ENCODE measurements at regions not wholly inside any gene's neighbourhood (a gene's known extent, or its start where the extent isn't known, plus 50 kb on each side); places are given as distances from the start of the nearest gene placed in this dataset.
"Not testable (repeated sequence)": the region's sequence is repeated elsewhere in the genome, so short reads cannot be mapped to it uniquely, and the experiment has no call there.

DNA sequence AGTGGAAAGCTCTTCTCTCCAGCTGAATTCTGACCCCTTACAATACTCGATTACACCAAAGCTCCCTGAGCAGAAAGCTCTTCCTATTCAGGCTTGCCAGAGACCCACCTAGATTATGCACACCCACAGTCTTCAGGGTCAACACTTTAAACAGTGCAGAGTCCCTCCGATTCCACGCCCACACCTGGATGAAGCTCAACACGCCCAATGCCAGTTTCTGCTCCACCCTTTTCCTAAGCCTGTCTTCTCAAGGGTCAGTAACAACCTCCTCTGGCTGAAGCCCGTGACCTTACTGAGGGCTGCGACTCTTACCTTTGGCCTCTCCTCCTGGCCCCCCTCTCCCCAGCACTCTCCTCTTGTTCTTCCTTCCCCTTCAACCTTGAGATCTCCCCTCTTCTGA is 492.0 kb upstream of the SALL3 start:
- no peak for DNase-seq (ENCODE audit: low read depth in 2 of 3, low spot score in 1 of 3)

- no peak for DNase-seq (ENCODE audit: low read depth in 2 of 3, low spot score in 1 of 3)
Observed at GRCh38 chr18:78492064-78492812, 487.4 kb upstream of the SALL3 start.

- no peak for DNase-seq (ENCODE audit: low read depth in 2 of 3, low spot score in 1 of 3)
Observed at GRCh38 chr18:78492813-78493371, 486.7 kb upstream of the SALL3 start.

- peak in 1 of 3 donors; percentile 4 for DNase-seq (ENCODE audit: low read depth in 2 of 3, low spot score in 1 of 3)
Observed at GRCh38 chr18:78493490-78493889, 486.1 kb upstream of the SALL3 start.

DNA sequence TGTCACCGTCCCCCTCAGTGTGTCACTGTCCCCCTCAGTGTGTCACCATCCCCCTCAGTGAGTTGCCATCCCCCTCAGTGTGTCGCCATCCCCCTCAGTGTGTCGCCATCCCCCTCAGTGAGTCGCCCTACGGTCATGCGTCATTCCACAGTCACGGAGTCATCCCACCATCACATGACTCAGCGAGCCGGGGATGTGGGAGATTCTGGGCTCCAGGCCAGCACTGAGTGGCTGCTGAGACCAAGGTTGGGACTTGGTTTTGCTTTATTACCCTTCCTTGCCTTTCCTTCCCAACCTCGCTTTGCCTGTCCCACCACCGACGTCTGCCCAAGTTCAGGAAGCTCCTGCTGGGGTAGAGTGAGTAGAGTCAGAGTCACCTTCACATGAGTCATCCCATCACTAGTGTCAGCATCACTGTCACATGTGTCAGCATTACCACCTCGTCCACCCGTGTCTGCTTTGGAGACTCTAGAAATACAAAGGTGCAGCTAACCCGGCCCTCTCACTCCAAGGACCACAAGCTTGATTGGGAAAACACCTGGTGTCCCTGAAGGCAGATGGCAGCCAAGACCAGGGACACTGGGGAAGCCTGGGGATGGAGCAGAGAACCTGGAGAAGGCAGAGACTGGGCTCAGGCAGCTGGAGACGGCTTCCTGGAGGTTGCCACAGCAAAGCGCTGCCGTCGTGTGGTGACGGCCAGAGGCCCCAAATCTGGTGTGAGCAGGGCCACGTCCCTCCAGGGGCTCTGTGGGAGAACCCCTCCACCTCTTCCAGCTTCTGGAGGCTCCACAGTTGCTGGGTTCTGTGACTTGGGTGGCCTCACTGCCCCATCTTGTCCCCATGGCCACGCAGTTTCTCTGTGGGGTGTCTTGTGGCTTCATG is 485.2 kb upstream of the SALL3 start:
- DNase-seq (ENCODE audit: low read depth in 2 of 3, low spot score in 1 of 3) = no peak

- DNase-seq (ENCODE audit: low read depth in 2 of 3, low spot score in 1 of 3) = no peak
Observed at GRCh38 chr18:78495550-78495949, 484.1 kb upstream of the SALL3 start.

DNA sequence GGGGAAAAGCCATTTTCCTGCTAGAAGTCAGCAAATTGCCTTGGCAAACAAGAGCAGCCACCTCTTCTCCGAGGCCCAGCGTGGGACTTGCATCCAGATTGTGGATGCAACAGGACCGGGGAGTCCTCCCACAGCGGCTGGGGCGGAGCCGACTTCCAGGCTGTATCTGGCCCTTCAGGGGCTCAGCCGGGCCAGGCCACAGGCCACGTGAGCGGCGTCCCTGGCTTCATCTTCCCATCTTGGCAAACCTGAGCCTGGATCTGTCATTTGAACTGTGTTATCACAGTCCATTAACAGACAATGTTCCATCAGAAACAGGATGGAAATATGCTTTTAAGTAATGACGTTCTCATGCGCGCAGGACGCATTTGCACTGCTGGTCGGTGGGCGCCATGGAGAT is 483.5 kb upstream of the SALL3 start:
- DNase-seq (ENCODE audit: low read depth in 2 of 3, low spot score in 1 of 3) = no peak

GRCh38 chr18:78497641-78498040 is 482.0 kb upstream of the SALL3 start:
- no peak for DNase-seq (ENCODE audit: low read depth in 2 of 3, low spot score in 1 of 3)

GRCh38 chr18:78499586-78499985 is 480.0 kb upstream of the SALL3 start:
- no peak for DNase-seq (ENCODE audit: low read depth in 2 of 3, low spot score in 1 of 3)

DNA sequence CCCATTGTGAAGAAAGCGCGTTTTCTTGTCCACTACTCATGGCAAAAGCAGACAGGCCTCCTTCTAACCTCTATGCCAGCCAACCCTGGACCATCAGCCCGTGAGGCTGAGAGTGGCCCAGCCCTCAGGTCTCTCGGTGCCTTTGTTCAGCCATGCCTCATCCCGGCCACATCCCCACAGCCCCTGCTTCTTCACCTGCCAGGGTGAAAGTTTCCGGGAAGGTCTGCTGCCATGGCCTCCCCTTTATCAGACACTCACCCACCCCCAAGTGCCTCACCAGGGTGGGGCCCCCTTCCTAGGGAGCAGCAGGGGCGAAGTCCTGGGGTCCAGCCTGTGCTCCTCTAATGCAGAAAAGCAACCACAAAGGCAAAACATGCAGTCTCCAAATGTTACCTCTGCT is 478.4 kb upstream of the SALL3 start:
- no peak for DNase-seq (ENCODE audit: low read depth in 2 of 3, low spot score in 1 of 3)

DNA sequence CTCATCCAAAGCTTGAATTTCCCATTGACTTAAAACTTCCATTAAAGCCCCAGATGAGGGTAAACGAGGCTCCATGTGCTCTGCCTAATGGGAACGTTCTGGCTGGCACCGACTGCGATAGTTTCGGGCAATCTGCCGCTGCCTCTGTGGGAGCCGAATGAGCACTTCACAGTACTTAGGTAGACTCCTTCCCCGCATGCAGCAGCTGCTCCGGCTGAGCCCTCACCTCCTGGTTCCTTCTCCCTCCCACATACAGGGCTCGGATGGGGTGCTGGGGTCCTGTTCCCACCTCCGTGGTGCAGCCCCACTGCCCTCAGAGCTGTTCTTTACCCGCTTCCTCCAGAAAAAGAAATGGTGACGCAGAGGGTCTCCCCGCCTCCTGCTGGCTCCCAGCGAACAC is 476.5 kb upstream of the SALL3 start:
- DNase-seq (ENCODE audit: low read depth in 2 of 3, low spot score in 1 of 3) = no peak

GRCh38 chr18:78505851-78506461 is 473.7 kb upstream of the SALL3 start:
- no peak for DNase-seq (ENCODE audit: low read depth in 2 of 3, low spot score in 1 of 3)

- DNase-seq (ENCODE audit: low read depth in 2 of 3, low spot score in 1 of 3) = no peak
Observed at GRCh38 chr18:78507217-78507616, 472.4 kb upstream of the SALL3 start.

DNA sequence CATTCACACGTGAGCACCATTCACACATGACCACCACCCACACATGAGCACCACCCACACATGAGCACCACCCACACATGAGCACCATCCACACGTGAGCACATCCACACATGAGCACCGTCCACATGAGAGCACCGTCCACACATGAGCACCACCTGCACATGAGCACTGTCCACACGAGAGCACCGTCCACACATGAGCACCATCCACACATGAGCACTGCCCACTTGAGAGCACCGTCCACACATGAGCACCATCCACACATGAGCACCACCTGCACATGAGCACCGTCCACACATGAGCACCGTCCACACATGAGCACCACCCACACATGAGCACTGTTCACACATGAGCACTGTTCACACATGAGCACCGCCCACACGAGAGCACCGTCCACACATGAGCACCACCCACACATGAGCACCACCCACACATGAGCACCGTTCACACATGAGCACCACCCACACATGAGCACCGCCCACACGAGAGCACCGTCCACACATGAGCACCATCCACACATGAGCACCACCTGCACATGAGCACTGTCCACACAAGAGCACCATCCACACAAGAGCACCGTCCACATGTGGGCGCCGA is 471.3 kb upstream of the SALL3 start:
- not testable (repeated sequence) for DNase-seq (ENCODE audit: low read depth in 2 of 3, low spot score in 1 of 3)

GRCh38 chr18:78510091-78510490 is 469.5 kb upstream of the SALL3 start:
- no peak for DNase-seq (ENCODE audit: low read depth in 2 of 3, low spot score in 1 of 3)

- DNase-seq (ENCODE audit: low read depth in 2 of 3, low spot score in 1 of 3) = no peak
Observed at GRCh38 chr18:78510636-78511035, 469.0 kb upstream of the SALL3 start.

- no peak for DNase-seq (ENCODE audit: low read depth in 2 of 3, low spot score in 1 of 3)
Observed at GRCh38 chr18:78511666-78512601, 467.7 kb upstream of the SALL3 start.

DNA sequence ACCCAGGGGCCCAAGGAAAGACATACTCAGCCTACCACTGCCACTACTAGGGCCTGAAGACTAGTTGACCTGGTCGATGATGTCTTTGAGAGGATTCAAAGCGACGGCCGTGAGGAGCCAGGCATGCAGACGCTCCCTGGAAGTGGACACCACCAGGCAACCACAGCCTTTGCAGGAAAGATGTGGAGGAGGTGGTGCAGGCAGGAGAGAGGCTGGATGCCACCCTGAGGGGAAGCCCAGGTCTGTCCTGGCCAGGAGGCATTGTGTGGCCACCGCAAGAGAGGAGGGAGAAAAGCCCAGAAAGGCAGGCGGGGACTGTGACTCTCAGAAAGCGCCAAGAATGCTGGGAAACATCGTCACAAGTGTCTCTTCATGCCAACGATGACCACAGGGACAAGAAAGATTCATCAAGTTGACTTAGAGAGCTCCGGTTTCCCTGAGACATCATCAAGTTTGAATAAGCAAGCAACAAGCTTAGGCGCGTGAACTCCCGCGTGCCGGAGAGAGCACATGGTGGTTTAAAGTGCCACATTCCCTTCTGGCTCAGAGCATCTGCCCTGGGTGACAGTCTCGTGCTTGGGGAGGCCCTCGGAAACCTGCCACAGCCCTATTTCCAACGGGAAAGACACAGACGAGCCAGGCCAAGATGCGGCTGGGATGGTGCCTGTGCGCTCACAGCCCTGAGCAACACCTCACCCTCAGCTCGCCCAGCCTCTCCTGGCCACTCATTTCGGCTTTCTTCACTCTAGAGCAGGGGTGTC is 464.5 kb upstream of the SALL3 start:
- no peak for DNase-seq (ENCODE audit: low read depth in 2 of 3, low spot score in 1 of 3)

DNA sequence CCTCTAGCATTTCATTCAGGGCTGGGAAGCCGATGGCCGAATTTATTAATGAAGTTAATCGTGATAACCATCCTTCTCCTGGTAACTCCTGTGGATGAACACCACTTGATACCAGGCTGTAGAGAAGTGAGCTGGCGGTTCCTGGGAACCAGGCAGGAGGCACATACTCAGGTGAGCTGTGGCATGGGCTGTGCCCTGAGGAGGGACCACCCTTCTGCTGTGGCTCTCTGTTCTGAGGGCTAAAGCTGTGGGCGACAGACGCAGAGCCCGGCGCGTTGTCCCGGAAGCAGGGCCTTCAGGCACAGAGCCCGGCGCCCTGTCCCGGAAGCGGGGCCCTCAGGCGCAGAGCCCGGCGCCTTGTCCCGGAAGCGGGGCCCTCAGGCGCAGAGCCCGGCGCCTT is 462.3 kb upstream of the SALL3 start:
- DNase-seq (ENCODE audit: low read depth in 2 of 3, low spot score in 1 of 3) = no peak

All from stimulated activated CD4-positive, alpha-beta T cell treated with anti-CD3 and anti-CD28 coated beads, Interleukin-12 subunit alpha, Interleukin-12 subunit beta, amount 100 ng/mL, for 48 hours (primary cell).